GM18507 (cell line): ENCODE measurements at regions not wholly inside any gene's neighbourhood (a gene's known extent, or its start where the extent isn't known, plus 50 kb on each side); places are given as distances from the start of the nearest gene placed in this dataset.

Experiments
- DNase-seq: peaks from one replicate; pipeline ENCODE4 v3.0.0; 2011; ENCODE audit warnings: low read depth; ENCODE audit not compliant: insufficient read length; ENCODE audit errors: extremely low spot score
- FAIRE-seq: peaks from 2 replicates; lab custom pipeline; 2011; peaks lifted over from hg19 to GRCh38; lab: Jason Lieb, UNC

DNA sequence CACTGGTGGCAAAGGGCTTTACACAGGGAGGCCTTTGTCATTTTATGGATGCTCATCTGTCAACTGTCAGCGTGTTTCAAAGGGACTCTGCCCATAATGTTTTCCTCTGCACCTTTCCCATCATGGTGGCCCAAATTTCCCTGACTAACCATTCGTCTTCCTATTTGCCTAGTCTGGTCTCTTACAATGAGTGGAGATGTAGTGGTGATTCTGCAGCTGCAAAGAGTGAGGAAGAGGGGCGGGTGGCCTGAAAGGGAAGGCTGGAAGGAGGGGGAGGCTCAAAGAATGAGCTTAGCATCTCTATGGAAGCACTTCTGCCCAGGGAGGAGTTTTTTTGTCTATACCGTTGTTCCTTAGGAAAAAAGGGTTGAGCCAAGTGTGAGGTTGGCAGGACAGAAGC, 447.5 kb downstream of the NKX6-1 start:
- DNase-seq (no peak), FAIRE-seq (no peak)

DNA sequence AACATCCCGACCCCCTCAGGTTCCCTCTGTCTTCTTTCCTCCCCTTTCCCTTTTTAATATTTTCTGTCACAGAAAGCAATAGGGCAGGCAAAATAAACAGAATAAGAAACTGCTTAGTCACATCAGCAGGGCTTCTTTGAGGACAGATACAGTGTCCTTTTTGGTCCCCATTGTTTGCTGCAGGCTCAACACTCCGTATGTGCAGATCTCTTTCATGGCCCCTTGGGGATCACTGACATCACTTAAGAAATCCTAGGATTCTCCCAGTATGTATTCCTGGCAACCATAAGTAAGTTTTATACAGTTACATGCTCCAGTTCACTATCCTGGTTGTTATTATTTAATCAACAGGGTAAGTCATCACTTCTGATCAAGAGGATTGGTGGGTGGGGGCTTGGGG, 448.0 kb downstream of the NKX6-1 start:
- DNase-seq, result no peak

DNA sequence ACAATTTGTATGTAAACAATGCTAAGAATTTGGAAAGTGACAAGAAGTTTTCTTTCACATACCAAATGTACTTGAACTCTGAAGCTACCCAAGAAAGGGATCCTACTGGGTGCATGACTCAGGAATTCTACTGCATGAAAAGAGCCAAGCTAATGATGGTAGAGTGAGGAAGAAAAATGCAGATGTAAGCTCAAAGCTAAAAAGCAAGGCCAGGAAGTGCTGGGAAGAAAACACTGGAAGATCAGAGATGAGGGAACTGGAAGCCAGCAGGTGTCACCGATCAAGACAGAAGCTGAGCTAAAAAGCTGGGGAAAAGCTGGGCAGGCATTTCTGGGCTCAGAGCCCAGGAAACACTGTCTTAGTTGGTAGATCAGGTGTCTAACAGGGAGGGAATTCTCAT, 449.1 kb downstream of the NKX6-1 start:
- FAIRE-seq (no peak), DNase-seq (no peak)

More for the DNA sequence above, 448.0 kb downstream of the NKX6-1 start:
- FAIRE-seq, result no peak

DNA sequence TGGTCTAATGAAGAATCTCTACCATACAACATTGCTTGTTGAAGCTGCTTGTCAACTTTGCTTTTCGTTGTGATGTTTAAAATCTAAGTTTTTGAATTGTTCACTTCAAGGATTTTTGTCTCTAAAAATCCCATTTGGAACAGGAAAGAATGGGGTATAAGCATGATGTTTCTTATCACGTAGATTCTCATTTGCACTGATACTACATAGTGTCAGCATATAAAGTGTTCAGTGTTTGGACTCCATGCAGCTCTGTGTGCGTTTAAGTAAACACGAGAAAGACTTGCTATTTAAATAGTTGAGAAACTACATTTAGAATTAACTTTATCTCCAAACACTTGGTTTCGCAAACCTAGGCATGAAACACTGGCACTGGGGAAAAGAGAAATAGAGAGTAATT, 452.5 kb downstream of the NKX6-1 start:
- FAIRE-seq, result no peak
- no peak for DNase-seq

DNA sequence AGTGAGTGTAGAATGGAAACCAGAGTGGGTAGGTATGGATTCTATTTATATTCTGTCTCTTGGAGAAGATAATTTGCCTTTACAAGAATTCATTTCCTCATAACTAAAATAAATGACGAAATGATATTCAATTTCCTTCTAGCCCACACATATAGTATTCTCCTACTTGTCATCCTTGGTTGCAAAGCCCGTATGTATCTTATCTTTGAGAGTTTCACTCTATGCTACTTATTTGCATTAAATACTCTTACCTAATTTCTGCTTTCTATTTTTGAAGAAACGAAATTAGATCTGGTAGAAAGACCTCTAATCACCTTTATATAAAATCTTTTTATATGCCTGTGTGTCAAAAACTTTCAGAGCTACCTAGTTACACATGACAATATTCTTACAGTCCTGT, 457.7 kb downstream of the NKX6-1 start:
- DNase-seq (no peak), FAIRE-seq (no peak)

DNA sequence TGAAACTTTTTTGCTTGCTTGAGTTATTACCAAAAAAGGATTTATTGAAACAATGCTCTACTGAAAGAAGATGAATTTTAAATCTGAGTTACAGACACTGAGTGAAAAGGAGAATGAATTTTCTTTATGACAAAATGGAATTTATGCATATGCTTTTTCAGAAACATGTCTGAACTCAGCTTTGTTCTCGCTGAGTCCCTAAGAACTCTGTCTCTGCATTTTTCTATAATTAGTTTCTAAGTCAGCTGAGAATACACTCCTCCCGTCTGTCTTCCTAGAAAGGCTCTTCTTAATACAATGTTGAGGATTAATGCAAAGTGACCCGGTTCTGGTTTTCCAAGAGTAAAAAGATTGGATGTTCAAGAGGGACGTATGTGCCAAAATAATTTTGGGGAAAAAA, 463.5 kb downstream of the NKX6-1 start:
- DNase-seq, result no peak
- FAIRE-seq, result no peak

DNA sequence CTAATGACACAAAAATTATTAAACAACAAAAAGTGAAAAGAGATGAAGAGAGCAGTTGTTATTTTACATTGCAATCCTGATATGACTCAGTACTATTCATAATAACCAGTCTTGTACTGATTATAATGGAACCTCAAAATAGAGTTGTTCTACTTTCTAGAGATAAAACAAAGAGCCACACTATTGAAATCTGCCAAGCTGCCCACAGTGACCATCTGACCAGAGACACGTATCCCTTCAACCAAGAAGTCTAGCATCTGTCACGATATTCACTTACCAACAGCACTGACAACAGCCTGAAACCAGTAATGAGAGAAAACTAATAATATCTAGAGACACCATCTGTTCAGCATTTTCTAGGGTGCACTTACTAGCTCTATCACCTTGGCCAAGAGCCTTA, 466.7 kb downstream of the NKX6-1 start:
- FAIRE-seq (no peak), DNase-seq (no peak)

DNA sequence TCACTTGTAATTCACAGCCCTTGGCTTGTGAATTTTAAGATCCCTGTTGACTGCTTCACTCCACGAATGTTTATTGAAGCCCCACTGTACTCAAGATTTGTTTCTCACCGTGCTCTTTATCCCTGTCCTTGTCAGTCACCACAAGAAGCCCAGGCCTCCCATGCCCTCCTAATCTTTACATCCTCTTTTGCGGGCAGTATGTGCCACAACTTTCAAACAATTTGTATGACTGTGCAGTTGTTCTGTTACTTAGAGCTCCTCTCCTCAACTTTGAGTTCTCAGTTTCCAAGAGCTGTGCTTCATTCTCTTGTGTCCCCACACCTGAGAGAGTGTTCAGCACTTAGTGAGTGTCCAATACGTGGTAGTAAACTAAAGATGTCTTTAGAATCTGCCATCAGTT, 467.7 kb downstream of the NKX6-1 start:
- no peak for DNase-seq
- no peak for FAIRE-seq

DNA sequence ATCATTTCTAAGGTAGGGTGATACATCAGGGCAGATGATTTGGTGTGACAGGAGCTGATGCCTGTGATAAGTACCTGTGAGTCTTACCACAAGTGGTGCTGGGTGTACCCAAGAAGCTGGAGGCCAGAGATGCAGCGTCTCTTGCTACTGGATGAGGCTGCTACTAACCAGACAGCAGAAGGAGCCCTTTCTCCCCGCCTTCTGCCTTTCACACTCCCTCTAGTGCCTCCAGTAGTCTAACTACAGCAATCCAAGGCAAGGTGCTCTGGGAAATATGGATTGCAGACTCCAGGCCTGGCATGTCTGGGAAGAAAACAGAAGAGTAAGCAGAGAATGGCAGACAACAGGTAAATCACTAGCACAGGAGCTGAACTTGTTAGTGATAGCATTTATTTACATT, 470.8 kb downstream of the NKX6-1 start:
- DNase-seq, result no peak
- FAIRE-seq, result no peak

DNA sequence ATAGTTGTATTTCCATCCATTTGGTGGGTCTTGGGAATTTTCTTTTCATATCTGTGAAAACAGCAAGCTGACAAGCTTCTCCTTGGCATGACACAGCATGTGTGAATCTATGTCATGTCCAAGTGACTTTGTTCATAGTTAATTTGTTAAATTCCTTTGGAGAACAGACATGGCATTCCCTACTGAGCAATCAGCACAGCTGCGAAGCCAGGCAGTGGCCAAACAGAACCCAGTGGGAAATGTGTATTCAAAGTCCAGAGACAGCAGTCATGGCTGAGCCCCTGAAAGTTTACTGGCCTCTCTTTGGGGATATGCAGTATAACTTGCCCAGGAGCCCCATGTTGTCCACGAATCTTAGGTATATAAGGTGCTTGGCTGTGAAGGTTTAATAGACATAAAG, 474.7 kb downstream of the NKX6-1 start:
- DNase-seq, result no peak
- no peak for FAIRE-seq

DNA sequence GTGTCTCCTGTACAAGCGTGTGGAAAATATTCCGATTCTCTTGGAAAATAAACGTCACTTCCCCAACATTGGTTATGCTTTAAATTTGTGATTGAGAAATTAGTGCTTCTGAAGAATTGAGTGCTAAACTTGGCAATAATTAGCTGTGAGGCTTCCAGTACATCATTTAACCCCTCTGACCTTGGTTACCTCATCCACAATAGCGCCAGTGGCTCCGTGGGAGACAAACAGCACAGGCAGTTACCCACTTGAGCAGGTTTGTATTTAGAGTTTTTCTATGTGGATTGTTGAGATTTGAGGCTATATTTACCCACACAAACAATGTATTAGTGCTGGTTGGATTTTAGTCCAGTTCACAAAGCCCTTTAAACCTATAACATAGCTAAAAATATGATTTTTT, 476.5 kb downstream of the NKX6-1 start:
- no peak for DNase-seq
- FAIRE-seq, result no peak

DNA sequence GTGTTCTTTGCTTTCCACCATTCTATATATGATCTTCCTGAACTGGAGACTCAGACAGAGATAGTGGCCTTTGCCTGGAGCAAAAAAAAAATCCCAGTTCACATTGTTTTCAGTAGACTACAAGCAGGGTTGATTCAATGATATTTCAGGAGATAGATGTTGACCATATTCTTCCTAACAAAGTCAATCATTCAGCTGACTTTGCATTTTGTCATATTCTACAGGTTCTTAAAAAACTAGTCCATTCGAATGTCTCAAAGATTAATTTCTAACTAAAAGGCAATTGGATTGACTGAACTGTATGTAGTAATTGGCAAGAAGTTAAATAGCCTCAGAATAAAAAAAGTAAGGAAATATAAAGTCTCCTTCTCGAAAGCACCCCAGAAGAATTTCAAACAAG, 479.5 kb downstream of the NKX6-1 start:
- no peak for FAIRE-seq
- no peak for DNase-seq

DNA sequence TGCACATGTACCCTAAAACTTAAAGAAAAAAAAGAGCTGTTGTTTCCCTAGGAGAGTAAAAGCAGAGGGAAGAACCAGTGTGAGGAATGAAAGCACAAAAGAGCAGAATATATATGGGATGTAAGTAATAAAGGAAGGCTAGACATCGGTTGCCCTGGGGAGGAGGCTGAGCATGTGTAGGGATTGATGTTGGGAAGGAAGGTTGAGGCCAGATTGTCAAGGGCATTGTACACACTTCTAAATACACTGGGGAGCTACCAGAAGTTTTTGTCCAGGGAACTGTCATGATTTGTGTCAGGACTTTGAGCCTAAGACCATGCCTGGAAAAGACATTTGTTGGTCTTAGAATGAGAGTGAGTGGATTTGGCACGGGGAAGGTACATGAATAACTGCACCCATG, 467.1 kb downstream of the GPAT3 start:
- FAIRE-seq, result no peak
- no peak for DNase-seq

DNA sequence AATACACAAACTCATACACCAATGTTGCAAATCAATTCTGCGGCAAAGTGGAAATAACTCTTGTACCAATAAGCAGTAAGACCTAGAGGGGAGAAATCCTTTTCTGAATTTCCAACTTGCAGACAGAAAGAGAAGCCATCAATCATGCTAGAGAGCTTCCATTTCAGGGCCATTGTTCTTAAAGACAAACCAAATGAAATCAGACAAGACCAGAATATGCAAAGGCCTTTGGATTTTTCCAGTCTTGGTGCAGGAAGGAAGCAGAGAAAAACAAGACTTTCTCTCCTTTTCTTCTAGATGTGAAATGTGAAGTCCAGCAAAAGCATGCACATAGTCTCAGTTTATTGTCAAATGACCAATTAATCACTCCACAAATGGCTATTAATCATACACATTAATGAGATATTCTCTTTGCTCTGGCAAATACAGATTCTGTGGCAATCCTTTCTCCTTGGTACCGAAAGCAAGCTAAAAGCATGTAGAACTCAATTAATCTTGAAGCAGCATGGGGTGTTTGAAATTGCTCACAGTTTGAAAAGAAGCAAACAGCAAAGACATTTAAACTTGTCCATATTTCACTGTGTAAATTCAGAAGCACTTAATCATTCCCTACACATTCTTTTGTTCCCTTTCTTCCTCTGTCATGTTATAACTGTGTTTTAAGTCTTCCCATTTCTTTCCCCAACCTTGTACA, 466.1 kb downstream of the GPAT3 start:
- FAIRE-seq, result no peak
- DNase-seq, result no peak

DNA sequence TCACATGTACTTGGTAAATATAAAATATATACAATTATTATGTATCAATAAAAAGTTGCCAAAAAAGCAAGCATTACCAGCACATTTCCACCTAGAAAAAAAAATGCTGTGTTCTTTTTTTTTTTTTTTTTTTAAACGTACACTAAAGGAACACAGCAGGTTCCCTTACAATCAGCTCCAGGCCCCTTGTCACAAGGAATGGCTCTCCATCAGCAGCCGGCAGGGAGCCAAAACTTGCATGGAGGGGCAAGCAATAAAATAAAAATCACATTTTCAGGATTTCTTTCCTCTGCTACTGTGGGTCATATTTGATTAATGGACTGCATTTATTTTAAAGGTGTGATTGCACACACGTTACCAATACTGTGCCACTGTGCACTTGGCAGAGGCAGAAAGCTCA, 460.3 kb downstream of the GPAT3 start:
- DNase-seq (no peak), FAIRE-seq (no peak)

DNA sequence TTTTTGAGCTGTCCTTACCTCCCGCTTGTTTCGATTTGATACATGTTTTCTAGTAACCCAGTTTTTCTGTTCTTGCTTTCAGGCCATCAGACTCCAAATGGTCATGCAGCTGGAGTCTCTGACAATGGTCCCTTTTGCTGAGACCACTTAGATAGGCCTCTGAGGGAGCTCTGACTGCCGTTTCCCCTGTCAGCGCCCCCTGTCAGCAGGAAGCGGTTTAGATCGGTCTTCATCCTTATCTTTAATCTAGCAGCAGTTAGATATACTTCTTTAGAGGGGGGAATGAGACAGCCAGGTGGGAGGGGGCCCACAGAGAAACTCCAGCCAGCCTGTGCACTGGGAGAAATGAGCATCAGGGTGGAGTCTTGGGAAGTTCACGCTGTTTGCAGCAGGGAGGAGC, 457.9 kb downstream of the GPAT3 start:
- DNase-seq (no peak), FAIRE-seq (no peak)

DNA sequence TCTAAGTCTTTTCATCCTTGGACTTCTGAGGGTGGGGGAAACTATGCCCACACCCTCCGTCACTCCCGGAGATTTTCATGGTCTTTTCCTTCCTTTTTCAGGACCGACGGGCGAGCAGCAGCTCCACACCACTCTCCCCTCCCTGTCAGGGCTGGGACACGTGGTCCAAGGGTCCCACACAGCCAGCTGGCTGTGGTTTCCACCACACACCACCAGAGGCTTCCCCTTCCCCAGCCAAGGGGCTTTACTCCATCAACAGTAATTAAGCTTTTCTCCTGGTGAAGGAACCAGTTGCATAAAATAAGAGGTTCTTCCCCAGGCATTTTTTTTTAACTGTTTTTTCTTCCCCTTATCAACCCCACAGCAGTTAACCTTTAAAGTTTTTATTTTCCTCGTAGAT, 453.9 kb downstream of the GPAT3 start:
- FAIRE-seq (no peak), DNase-seq (no peak)

DNA sequence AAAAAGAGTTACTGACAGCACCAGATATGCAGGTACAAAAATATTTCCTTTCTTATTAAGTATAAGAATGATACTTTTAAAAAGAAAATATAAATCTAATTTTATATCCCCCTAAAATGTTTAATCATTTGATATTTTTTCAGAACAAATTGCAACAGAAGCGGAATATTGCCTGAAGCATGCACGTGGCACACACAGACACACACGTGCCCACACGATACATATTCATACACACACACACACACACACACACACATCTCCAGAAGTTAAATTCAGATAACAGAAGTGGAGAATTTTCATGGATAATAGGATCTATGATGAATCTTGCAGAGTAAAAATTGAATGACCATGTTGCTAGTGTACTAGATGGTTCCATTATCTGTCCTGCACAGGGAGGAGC, 445.2 kb downstream of the GPAT3 start:
- FAIRE-seq, result no peak
- no peak for DNase-seq

DNA sequence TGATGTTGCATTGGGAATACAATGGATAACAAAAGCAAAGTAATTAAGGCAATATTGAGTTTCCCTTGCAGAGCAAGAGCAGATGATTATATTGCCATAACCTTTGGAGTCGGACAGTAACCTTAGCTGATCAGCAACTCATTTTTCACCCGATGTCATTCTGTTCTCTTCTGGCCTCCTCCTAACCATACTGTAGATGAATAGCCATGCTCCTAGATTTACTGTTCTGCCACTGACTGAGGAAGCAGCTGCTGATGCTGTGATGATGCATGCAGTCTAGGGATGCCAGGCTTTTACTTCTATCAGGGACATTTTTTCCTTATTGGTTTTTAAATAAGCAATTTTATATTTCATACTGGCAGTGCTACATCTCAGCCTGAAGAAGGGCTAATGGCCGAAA, 443.9 kb downstream of the GPAT3 start:
- FAIRE-seq (no peak), DNase-seq (no peak)

DNA sequence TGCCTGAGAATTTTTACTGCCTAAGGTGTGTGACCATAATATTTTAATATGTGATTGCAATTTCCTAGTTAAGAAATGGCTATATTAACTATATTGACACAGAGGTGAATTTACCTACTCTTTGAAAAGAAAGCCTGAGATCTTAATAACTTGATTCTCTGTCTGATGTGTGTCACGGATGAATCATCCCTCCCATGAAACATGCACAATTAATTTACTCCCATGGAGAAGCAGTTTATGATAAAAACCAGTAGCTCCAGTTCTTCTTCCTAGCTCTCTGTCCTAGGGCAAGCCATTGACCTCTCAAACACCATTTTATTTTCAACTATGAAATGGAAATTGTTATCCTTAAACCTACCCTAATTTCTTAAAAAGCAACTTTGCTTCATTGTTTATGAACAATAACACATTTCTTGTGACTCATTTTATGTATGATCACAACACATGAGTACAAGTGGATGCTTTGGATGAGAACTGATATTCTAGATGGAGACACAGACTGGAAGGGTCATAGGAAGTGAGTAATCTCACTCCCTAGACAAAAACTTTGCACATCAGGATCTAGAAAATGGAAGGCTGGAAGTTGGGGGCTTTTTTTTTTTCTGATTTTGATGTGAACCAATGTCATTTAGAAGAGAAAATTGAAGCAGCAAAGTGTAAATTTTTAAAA, 438.3 kb downstream of the GPAT3 start:
- FAIRE-seq, result no peak

DNA sequence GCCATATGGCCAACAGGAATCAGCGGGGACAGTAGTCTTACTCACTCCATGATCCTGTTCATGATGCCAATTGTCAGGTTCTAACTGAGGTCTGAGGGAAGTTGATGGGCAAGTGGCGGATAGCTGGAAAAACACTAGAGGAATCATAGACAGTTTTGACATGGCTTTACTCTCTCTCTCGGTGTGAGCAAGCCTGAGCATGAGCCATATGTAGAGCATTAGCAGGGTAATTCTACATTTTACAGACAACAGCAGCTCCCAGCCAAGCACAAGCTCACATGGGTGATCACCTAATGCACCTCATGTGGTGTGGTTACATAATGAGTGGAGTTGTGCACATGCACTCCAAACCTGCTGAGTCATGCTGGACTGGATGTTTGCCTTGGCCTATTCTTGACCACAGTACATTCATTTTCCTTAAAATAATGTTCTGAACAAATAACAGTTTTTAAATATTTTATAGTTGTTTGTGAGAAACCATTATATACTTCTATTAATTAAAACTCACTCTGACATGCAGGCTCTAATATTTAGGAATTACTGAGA, 429.2 kb downstream of the GPAT3 start:
- FAIRE-seq (no peak), DNase-seq (no peak)

More for the DNA sequence above, 438.3 kb downstream of the GPAT3 start:
- DNase-seq, result no peak
